Kidney epithelial cell (primary cell): ENCODE measurements at regions not wholly inside any gene's neighbourhood (a gene's known extent, or its start where the extent isn't known, plus 50 kb on each side); places are given as distances from the start of the nearest gene placed in this dataset.
"Not testable (repeated sequence)": the region's sequence is repeated elsewhere in the genome, so short reads cannot be mapped to it uniquely, and the experiment has no call there.

ENCODE experiments used
- DNase-seq: peaks from one replicate; pipeline ENCODE4 v3.0.0-alpha.2; 2010; ENCODE audit warnings: low read depth
- H3K27me3 ChIP-seq: 2 replicates; pipeline ENCODE4 v1.6.0; 2011; ENCODE audit warnings: low read length; ENCODE audit not compliant: control insufficient read depth, insufficient read depth
- H3K36me3 ChIP-seq: 2 replicates; pipeline ENCODE4 v1.5.1; 2011; ENCODE audit warnings: low read length; ENCODE audit not compliant: control insufficient read depth, insufficient read depth
- H3K4me3 ChIP-seq: 2 replicates; pipeline ENCODE4 v1.5.1; 2011; ENCODE audit warnings: low read depth, mild to moderate bottlenecking, control low read depth, low read length
- TF ChIP-seq, protein P1 (sequence below): IDR thresholded peaks from 2 replicates; pipeline ENCODE4 v1.5.1; 2011; ENCODE audit warnings: mild to moderate bottlenecking, moderate library complexity, low read length, control low read depth, inconsistent platforms; ENCODE audit not compliant: insufficient read depth, poor library complexity, severe bottlenecking

DNA sequence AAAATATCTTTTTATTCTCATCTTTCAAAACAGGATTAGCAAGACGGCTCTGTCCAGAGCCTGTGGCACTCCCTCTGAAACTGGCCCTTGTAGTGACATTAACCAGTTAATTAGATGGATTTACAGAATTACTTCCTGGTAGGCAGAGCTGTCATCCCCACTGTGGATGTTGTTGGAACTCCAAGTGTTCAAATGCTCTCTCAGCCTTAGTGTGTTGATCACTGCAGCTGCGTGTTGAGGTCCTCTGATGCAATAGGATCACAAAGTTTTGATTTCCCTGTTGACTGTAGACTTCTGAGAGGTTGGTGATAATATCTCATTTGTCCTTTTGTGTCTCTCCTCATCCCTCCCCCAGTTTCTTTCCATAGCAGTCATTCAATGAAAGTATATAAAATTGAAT is 117.3 kb upstream of the CDK6 start:
- DNase-seq = no peak
- H3K27me3 ChIP-seq = no peaks in the 10 kb centered on the region

DNA sequence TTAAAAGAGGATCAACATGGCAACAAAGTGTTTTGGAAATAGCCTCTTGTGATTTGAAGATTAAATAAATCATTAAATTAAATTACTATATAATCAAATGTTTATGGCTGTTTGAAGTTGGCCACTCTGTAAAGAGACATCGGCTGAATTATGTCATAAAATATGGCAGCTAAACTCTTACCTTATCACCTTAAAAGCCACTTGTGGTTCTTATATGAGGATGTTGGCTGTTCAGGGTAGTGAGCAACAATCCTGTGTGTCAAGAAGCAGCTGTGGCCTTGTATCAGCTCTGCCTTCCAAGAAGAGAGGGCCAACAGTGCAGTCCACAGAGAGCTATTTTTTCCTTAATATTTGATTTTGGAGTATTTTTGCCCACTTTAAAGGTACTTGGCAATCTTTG is 113.4 kb upstream of the CDK6 start:
- no peaks in the 10 kb centered on the region for H3K36me3 ChIP-seq

More for the DNA sequence above, 117.3 kb upstream of the CDK6 start:
- Histone ChIP-seq H3K36me3 (no peaks in the 10 kb centered on the region), H3K4me3 (no peak overlapping the region)
- TF ChIP-seq, protein P1, sequence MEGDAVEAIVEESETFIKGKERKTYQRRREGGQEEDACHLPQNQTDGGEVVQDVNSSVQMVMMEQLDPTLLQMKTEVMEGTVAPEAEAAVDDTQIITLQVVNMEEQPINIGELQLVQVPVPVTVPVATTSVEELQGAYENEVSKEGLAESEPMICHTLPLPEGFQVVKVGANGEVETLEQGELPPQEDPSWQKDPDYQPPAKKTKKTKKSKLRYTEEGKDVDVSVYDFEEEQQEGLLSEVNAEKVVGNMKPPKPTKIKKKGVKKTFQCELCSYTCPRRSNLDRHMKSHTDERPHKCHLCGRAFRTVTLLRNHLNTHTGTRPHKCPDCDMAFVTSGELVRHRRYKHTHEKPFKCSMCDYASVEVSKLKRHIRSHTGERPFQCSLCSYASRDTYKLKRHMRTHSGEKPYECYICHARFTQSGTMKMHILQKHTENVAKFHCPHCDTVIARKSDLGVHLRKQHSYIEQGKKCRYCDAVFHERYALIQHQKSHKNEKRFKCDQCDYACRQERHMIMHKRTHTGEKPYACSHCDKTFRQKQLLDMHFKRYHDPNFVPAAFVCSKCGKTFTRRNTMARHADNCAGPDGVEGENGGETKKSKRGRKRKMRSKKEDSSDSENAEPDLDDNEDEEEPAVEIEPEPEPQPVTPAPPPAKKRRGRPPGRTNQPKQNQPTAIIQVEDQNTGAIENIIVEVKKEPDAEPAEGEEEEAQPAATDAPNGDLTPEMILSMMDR = no peak

DNA sequence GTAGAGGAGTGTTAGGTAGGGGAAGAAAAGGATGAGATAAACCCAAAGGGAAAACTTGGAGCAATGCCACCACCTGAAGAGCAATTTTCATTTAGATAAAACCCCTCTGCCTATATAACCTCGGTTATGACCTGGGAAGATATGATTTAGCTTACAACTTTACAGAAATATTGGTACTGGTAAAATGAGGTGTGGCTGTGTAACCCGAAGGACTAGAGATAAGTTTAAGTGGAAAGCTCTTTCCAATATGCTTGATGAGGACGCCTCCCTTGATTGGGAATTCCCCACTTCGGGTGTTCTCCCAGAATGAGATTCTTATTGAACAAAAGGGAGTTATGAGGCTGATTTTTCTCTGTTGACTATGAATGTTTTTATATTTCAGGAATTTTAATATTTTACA is 109.5 kb upstream of the CDK6 start:
- TF ChIP-seq, protein P1 = no peak
- H3K4me3 ChIP-seq = no peak overlapping the region
- no peaks in the 10 kb centered on the region for H3K27me3 ChIP-seq
- no peak for DNase-seq
- no peaks in the 10 kb centered on the region for H3K36me3 ChIP-seq

More for the DNA sequence above, 113.4 kb upstream of the CDK6 start:
- TF ChIP-seq, protein P1 = no peak
- Histone ChIP-seq H3K4me3 (no peak overlapping the region), H3K27me3 (no peaks in the 10 kb centered on the region)
- no peak for DNase-seq

DNA sequence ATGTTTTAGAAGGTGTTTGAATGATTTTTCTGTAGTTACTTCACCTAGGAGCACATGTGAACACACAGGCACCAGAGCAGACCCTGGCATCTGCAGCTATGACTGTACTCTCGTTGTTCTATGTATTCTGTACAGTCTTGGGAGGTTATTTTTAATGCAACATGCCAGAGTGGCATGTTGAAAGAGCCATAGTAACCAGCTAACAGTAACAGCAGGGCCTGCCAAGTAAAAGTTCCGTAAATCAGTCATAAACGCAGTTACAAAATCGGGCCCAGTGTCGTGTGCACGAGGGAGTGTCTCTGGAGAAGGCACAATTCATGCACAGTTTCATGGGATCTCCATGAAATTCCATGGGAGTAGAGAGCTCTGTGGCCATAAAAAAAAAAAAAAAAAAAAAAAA is 108.3 kb upstream of the CDK6 start:
- Histone ChIP-seq H3K27me3 (no peaks in the 10 kb centered on the region), H3K4me3 (no peak overlapping the region), H3K36me3 (no peaks in the 10 kb centered on the region)
- TF ChIP-seq, protein P1 = no peak
- no peak for DNase-seq

DNA sequence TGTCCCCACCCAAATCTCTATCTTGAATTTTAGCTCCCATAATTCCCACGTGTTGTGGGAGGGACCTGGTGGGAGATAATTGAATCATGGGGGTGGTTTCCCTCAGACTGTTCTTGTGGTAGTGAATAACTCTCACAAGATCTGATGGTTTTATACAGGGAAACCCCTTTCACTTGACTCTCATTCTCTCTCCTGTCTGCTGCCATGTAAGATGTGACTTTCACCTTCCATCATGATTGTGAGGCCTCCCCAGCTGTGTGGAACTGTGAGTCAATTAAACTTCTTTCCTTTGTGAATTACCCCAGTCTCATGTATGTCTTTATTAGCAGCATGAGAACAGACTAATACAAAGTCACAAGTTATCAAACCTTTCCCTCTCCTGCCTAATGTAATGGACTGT is 106.3 kb upstream of the CDK6 start:
- H3K4me3 ChIP-seq, H3K36me3 ChIP-seq, H3K27me3 ChIP-seq, DNase-seq: not testable (repeated sequence)

DNA sequence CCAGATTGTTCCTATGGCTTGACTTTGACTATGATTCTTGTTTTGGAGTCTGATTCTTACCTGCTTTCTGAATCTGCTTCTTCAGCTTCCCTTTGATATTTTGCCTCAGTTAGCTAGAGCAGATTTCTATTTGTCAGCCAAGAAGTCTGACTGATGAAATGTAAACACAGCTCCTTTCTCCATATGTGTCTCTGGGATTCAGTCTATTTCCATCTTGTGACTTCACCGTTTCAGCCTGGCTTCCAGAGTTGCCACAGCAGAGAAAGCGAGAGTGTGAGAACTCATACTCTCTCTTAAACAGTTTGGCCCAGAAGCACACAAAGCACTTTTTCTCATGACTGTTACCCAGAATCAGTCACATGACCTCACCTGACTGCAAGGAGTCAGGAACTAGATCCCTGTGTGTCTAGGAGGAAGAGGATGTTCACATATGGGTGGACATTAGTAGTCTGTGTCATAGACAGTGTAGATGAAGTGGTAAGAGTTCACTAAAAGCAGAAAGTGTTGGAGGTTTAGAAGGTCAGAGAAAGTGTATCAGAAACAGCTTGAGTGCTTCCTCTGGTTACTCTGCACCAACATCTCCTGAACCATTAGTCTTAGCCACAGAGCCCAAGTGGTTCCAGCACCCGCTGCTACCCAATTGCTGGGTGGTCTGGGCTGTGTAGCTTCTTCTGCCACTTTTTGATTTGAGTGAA is 103.4 kb upstream of the CDK6 start:
- TF ChIP-seq, protein P1 = no peak
- no peak overlapping the region for H3K4me3 ChIP-seq
- H3K27me3 ChIP-seq = no peaks in the 10 kb centered on the region
- H3K36me3 ChIP-seq = no peaks in the 10 kb centered on the region
- DNase-seq = no peak
